GM12872 (cell line): ENCODE measurements at regions not wholly inside any gene's neighbourhood (a gene's known extent, or its start where the extent isn't known, plus 50 kb on each side); places are given as distances from the start of the nearest gene placed in this dataset.

ENCODE experiments used
- CTCF ChIP-seq: IDR thresholded peaks from 3 replicates; pipeline ENCODE4 v1.5.1; 2011; ENCODE audit warnings: low read depth, mild to moderate bottlenecking, low read length, moderate library complexity; ENCODE audit not compliant: insufficient read depth

- TF ChIP-seq CTCF = no peak
Observed at GRCh38 chr14:25215607-25216006, 165.7 kb upstream of the STXBP6 start.

GRCh38 chr14:25197885-25198284 lies 147.9 kb upstream of the STXBP6 start:
- TF ChIP-seq CTCF = no peak

GRCh38 chr14:25180221-25180620 lies 130.3 kb upstream of the STXBP6 start:
- no peak for TF ChIP-seq CTCF

GRCh38 chr14:25178255-25178654 lies 128.3 kb upstream of the STXBP6 start:
- no peak for TF ChIP-seq CTCF

- peak; percentile 64; the same call in 2 of the 3 replicates for TF ChIP-seq CTCF
Observed at GRCh38 chr14:25150934-25151790, 101.2 kb upstream of the STXBP6 start.

GRCh38 chr14:25150401-25150800 lies 100.5 kb upstream of the STXBP6 start:
- TF ChIP-seq CTCF = no peak

- no peak for TF ChIP-seq CTCF
Observed at GRCh38 chr14:25140411-25140810, 90.5 kb upstream of the STXBP6 start.

- TF ChIP-seq CTCF = no peak
Observed at GRCh38 chr14:25136811-25137210, 86.9 kb upstream of the STXBP6 start.
